ENCODE measurements at regions not wholly inside any gene's neighbourhood (a gene's known extent, or its start where the extent isn't known, plus 50 kb on each side); places are given as distances from the start of the nearest gene placed in this dataset.

GRCh38 chr10:5293691-5294550 lies 70.8 kb upstream of the UCN3 start:
- Histone ChIP-seq H3K9me3 (ENCODE audit: severe bottlenecking) (no peaks in the 10 kb centered on the region), H3K27ac (ENCODE audit: poor library complexity, severe bottlenecking) (peak overlapping the region; percentile 94), H3K27me3 (ENCODE audit: insufficient read depth, poor library complexity, severe bottlenecking) (no peaks in the 10 kb centered on the region), H3K4me3 (ENCODE audit: severe bottlenecking) (no peak overlapping the region), H3K36me3 (ENCODE audit: low read depth) (no peaks in the 10 kb centered on the region), H3K4me1 (ENCODE audit: insufficient read depth, poor library complexity, severe bottlenecking) (peaks cover 25% of the 10 kb centered on the region)
- TF ChIP-seq, protein P1, sequence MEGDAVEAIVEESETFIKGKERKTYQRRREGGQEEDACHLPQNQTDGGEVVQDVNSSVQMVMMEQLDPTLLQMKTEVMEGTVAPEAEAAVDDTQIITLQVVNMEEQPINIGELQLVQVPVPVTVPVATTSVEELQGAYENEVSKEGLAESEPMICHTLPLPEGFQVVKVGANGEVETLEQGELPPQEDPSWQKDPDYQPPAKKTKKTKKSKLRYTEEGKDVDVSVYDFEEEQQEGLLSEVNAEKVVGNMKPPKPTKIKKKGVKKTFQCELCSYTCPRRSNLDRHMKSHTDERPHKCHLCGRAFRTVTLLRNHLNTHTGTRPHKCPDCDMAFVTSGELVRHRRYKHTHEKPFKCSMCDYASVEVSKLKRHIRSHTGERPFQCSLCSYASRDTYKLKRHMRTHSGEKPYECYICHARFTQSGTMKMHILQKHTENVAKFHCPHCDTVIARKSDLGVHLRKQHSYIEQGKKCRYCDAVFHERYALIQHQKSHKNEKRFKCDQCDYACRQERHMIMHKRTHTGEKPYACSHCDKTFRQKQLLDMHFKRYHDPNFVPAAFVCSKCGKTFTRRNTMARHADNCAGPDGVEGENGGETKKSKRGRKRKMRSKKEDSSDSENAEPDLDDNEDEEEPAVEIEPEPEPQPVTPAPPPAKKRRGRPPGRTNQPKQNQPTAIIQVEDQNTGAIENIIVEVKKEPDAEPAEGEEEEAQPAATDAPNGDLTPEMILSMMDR (IDR thresholded peaks at IDR 0.05; ENCODE audit: poor library complexity, severe bottlenecking): peak; percentile 21
- DNase-seq (ENCODE audit: low spot score) (no peak), ATAC-seq (ENCODE audit: low read depth) (peak; percentile 60; the same call in 2 of the 3 replicates)

GRCh38 chr10:5297466-5297865 lies 67.3 kb upstream of the UCN3 start:
- no peaks in the 10 kb centered on the region for H3K27me3 ChIP-seq (ENCODE audit: insufficient read depth, poor library complexity, severe bottlenecking)
- H3K27ac ChIP-seq (ENCODE audit: poor library complexity, severe bottlenecking): peak overlapping the region; percentile 20
- TF ChIP-seq, protein P1 (IDR thresholded peaks at IDR 0.05; ENCODE audit: poor library complexity, severe bottlenecking): no peak
- H3K4me3 ChIP-seq (ENCODE audit: severe bottlenecking): no peak overlapping the region
- ATAC-seq (ENCODE audit: low read depth): peak; percentile 51; the same call in 2 of the 3 replicates
- H3K36me3 ChIP-seq (ENCODE audit: low read depth): no peaks in the 10 kb centered on the region
- peaks cover 12% of the 10 kb centered on the region for H3K4me1 ChIP-seq (ENCODE audit: insufficient read depth, poor library complexity, severe bottlenecking)
- H3K9me3 ChIP-seq (ENCODE audit: severe bottlenecking): no peaks in the 10 kb centered on the region
- no peak for DNase-seq (ENCODE audit: low spot score)

GRCh38 chr10:5297996-5298395 lies 66.8 kb upstream of the UCN3 start:
- no peak overlapping the region for H3K4me3 ChIP-seq (ENCODE audit: severe bottlenecking)
- H3K27ac ChIP-seq (ENCODE audit: poor library complexity, severe bottlenecking): peak overlapping the region; percentile 20
- ATAC-seq (ENCODE audit: low read depth) (no peak), DNase-seq (ENCODE audit: low spot score) (no peak)
- no peaks in the 10 kb centered on the region for H3K36me3 ChIP-seq (ENCODE audit: low read depth)
- TF ChIP-seq, protein P1 (IDR thresholded peaks at IDR 0.05; ENCODE audit: poor library complexity, severe bottlenecking): no peak
- H3K9me3 ChIP-seq (ENCODE audit: severe bottlenecking): no peaks in the 10 kb centered on the region
- no peaks in the 10 kb centered on the region for H3K27me3 ChIP-seq (ENCODE audit: insufficient read depth, poor library complexity, severe bottlenecking)
- peaks cover 11% of the 10 kb centered on the region for H3K4me1 ChIP-seq (ENCODE audit: insufficient read depth, poor library complexity, severe bottlenecking)

- no peaks in the 10 kb centered on the region for H3K36me3 ChIP-seq (ENCODE audit: low read depth)
- TF ChIP-seq, protein P1 (IDR thresholded peaks at IDR 0.05; ENCODE audit: poor library complexity, severe bottlenecking): no peak
- no peak overlapping the region for H3K4me3 ChIP-seq (ENCODE audit: severe bottlenecking)
- no peak overlapping the region for H3K27ac ChIP-seq (ENCODE audit: poor library complexity, severe bottlenecking)
- peaks cover 9% of the 10 kb centered on the region for H3K4me1 ChIP-seq (ENCODE audit: insufficient read depth, poor library complexity, severe bottlenecking)
- DNase-seq (ENCODE audit: low spot score): no peak
- H3K27me3 ChIP-seq (ENCODE audit: insufficient read depth, poor library complexity, severe bottlenecking): no peaks in the 10 kb centered on the region
- no peak for ATAC-seq (ENCODE audit: low read depth)
- H3K9me3 ChIP-seq (ENCODE audit: severe bottlenecking): no peaks in the 10 kb centered on the region
Measured at GRCh38 chr10:5299950-5300349, 64.8 kb upstream of the UCN3 start.

DNA sequence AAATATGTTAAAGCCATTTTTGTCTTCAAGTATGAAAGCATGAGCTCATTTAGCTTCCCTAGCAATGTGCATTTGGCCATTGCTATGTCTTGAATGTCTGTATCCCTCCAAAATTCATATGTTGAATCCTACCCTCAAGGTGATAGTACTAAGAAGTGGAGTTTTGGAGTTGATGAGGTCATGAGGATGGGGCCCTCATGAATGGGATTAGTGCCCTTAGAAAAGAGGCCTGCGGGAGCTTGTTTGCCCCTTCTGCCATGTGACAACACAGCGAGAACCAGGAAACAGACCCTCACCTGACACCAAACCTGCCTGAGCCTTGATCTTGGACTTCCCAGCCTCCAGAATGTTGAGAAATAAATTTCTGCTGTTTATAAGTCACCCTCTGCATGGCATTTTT lies 61.3 kb upstream of the UCN3 start:
- Histone ChIP-seq H3K27ac (ENCODE audit: poor library complexity, severe bottlenecking) (no peak overlapping the region), H3K36me3 (ENCODE audit: low read depth) (no peaks in the 10 kb centered on the region), H3K27me3 (ENCODE audit: insufficient read depth, poor library complexity, severe bottlenecking) (no peaks in the 10 kb centered on the region), H3K4me3 (ENCODE audit: severe bottlenecking) (no peak overlapping the region), H3K9me3 (ENCODE audit: severe bottlenecking) (no peaks in the 10 kb centered on the region), H3K4me1 (ENCODE audit: insufficient read depth, poor library complexity, severe bottlenecking) (no peaks in the 10 kb centered on the region)
- ATAC-seq (ENCODE audit: low read depth) (no peak), DNase-seq (ENCODE audit: low spot score) (no peak)
- TF ChIP-seq, protein P1 (IDR thresholded peaks at IDR 0.05; ENCODE audit: poor library complexity, severe bottlenecking): no peak

Data from RWPE2 (cell line).